H1 (cell line): ENCODE measurements at regions not wholly inside any gene's neighbourhood (a gene's known extent, or its start where the extent isn't known, plus 50 kb on each side); places are given as distances from the start of the nearest gene placed in this dataset.

Experiments used
- CTCF ChIA-PET: fragments of 300-600 bp; sonication (Branson Sonifier 250); formaldehyde crosslinking; loops from one replicate; lab custom pipeline; 2021; ENCODE audit not compliant: partially characterized antibody; lab: Charles Lee
- POLR2A ChIA-PET: fragments of 300-600 bp; sonication (Branson Sonifier 250); formaldehyde crosslinking; loops from one replicate; lab custom pipeline; 2021; ENCODE audit warnings: inconsistent platforms; ENCODE audit not compliant: partially characterized antibody; lab: Charles Lee
- DNase-seq, 2 experiments: peaks; one replicate each; pipeline versions ENCODE4 v3.0.0 to v3.0.0-alpha.2; 2010 to 2022; ENCODE audit warnings: low spot score in 2 of 2, low read depth in 1 of 2, mixed read lengths in 1 of 2
- FAIRE-seq: peaks from 2 replicates; lab custom pipeline; 2011; peaks lifted over from hg19 to GRCh38; lab: Jason Lieb, UNC
- H2AFZ ChIP-seq: 2 replicates; pipeline ENCODE4 v1.8.1; 2012; ENCODE audit warnings: low read length, inconsistent platforms
- H2AK5ac ChIP-seq: 2 replicates; pipeline ENCODE4 v1.6.1; 2013; ENCODE audit warnings: low read depth, low read length
- H2BK120ac ChIP-seq: replicated peaks from 2 replicates; pipeline ENCODE3; 2013; ENCODE audit warnings: low read depth, low read length, inconsistent platforms
- H2BK12ac ChIP-seq: 2 replicates; pipeline ENCODE4 v1.6.1; 2013; ENCODE audit warnings: low read depth, low read length
- H2BK15ac ChIP-seq: 2 replicates; pipeline ENCODE4 v1.6.1; 2013; ENCODE audit warnings: low read length
- H2BK20ac ChIP-seq: 2 replicates; pipeline ENCODE4 v1.6.1; 2013; ENCODE audit warnings: low read length
- H2BK5ac ChIP-seq: 2 replicates; pipeline ENCODE4 v1.6.1; 2013; ENCODE audit warnings: low read depth, low read length
- H3K14ac ChIP-seq: 2 replicates; pipeline ENCODE4 v1.6.1; 2013; ENCODE audit warnings: inconsistent platforms; ENCODE audit not compliant: insufficient read length
- H3K18ac ChIP-seq: 2 replicates; pipeline ENCODE4 v1.6.1; 2013; ENCODE audit warnings: low read length; ENCODE audit errors: extremely low read depth
- H3K23ac ChIP-seq: 2 replicates; pipeline ENCODE4 v1.6.1; 2013; ENCODE audit warnings: inconsistent platforms; ENCODE audit not compliant: insufficient read length
- H3K23me2 ChIP-seq: 2 replicates; pipeline ENCODE4 v1.6.1; 2013; ENCODE audit warnings: low read depth, low read length
- H3K27ac ChIP-seq: 2 replicates; pipeline ENCODE4 v1.6.1; 2011; ENCODE audit warnings: low read depth, low read length, inconsistent platforms
- H3K27me3 ChIP-seq, 4 experiments: replicated peaks in 1 of 4; 1 replicate in 1 of 4; 2 replicates in 3 of 4; pipeline versions ENCODE4 v1.6.1 to v1.8.1; 2011 to 2013; ENCODE audit warnings: low read length in 3 of 4, mild to moderate bottlenecking in 3 of 4, inconsistent platforms in 2 of 4, mixed read lengths in 2 of 4, moderate library complexity in 1 of 4; ENCODE audit not compliant: control insufficient read depth in 3 of 4, insufficient read depth in 3 of 4; ENCODE audit errors: extremely low read depth in 1 of 4
- H3K36me3 ChIP-seq, 4 experiments: 2 replicates each; pipeline versions ENCODE4 v1.6.1 to v1.8.1; 2011 to 2013; ENCODE audit warnings: mild to moderate bottlenecking in 4 of 4, low read length in 3 of 4, moderate library complexity in 2 of 4, control low read depth in 1 of 4, inconsistent platforms in 1 of 4; ENCODE audit not compliant: insufficient read depth in 4 of 4, control insufficient read depth in 2 of 4
- H3K4ac ChIP-seq: replicated peaks from 2 replicates; pipeline ENCODE3; 2013; ENCODE audit warnings: low read length, low read depth, mixed read lengths, inconsistent platforms; ENCODE audit not compliant: insufficient read length
- H3K4me1 ChIP-seq, 4 experiments: replicated peaks in 1 of 4; 1 replicate in 1 of 4; 2 replicates in 3 of 4; pipeline versions ENCODE4 v1.6.1 to v1.8.1; 2011 to 2013; ENCODE audit warnings: low read length in 3 of 4, inconsistent platforms in 2 of 4, mixed read lengths in 1 of 4; ENCODE audit not compliant: insufficient read depth in 4 of 4, control insufficient read depth in 3 of 4
- H3K4me2 ChIP-seq, 2 experiments: 2 replicates each; pipeline versions ENCODE4 v1.6.1 to v1.8.1; 2011 to 2013; ENCODE audit warnings: low read depth in 2 of 2, low read length in 2 of 2, control low read depth in 1 of 2, inconsistent platforms in 1 of 2, mild to moderate bottlenecking in 1 of 2; ENCODE audit not compliant: insufficient read depth in 1 of 2
- H3K4me3 ChIP-seq, 4 experiments: fragments of 200-600, 300-600 bp in 1 of 4; sonication (generic), shearing (Covaris generic), sonication (Bioruptor Twin) in 1 of 4; 2 replicates each; pipeline versions ENCODE4 v1.5.1 to v1.8.1; 2011 to 2016; ENCODE audit warnings: low read length in 4 of 4, low read depth in 3 of 4, control low read depth in 2 of 4, inconsistent platforms in 2 of 4, mild to moderate bottlenecking in 2 of 4, mixed read lengths in 1 of 4, moderate library complexity in 1 of 4; ENCODE audit not compliant: insufficient read depth in 2 of 4; ENCODE audit errors: extremely low read depth in 1 of 4
- H3K56ac ChIP-seq: replicated peaks from 2 replicates; pipeline ENCODE3; 2013; ENCODE audit warnings: low read depth, mild to moderate bottlenecking, mixed read lengths, low read length, inconsistent platforms; ENCODE audit not compliant: insufficient read length
- H3K79me1 ChIP-seq: 2 replicates; pipeline ENCODE4 v1.6.1; 2013; ENCODE audit warnings: low read depth, low read length, control low read depth
- H3K79me2 ChIP-seq, 2 experiments: 2 replicates each; pipeline versions ENCODE4 v1.6.1 to v1.8.1; 2012 to 2013; ENCODE audit warnings: low read length in 2 of 2, mild to moderate bottlenecking in 2 of 2, inconsistent platforms in 1 of 2; ENCODE audit not compliant: insufficient read depth in 2 of 2, control insufficient read depth in 1 of 2
- H3K9ac ChIP-seq, 4 experiments: replicated peaks in 1 of 4; 1 replicate in 1 of 4; 2 replicates in 3 of 4; pipeline versions ENCODE4 v1.6.1 to v1.8.1; 2011 to 2013; ENCODE audit warnings: low read depth in 3 of 4, low read length in 3 of 4, control low read depth in 2 of 4, mild to moderate bottlenecking in 2 of 4, moderate library complexity in 2 of 4, inconsistent platforms in 1 of 4; ENCODE audit errors: extremely low read depth in 1 of 4
- H3K9me3 ChIP-seq, 2 experiments: 2 replicates each; pipeline versions ENCODE4 v1.6.1 to v1.8.1; 2012 to 2013; ENCODE audit warnings: mild to moderate bottlenecking in 2 of 2, moderate library complexity in 2 of 2, control low read depth in 1 of 2, inconsistent platforms in 1 of 2, low read depth in 1 of 2, low read length in 1 of 2, mixed read lengths in 1 of 2; ENCODE audit not compliant: insufficient read depth in 2 of 2
- H4K20me1 ChIP-seq, 2 experiments: replicated peaks in 1 of 2; 2 replicates each; pipeline versions ENCODE3 to v1.8.1; 2011 to 2013; ENCODE audit warnings: inconsistent platforms in 2 of 2, low read length in 2 of 2, mild to moderate bottlenecking in 1 of 2; ENCODE audit not compliant: insufficient read depth in 2 of 2, control insufficient read depth in 1 of 2
- H4K5ac ChIP-seq: 2 replicates; pipeline ENCODE4 v1.6.1; 2013; ENCODE audit warnings: low read length, low read depth, mixed read lengths, inconsistent platforms; ENCODE audit not compliant: insufficient read length
- H4K8ac ChIP-seq: 2 replicates; pipeline ENCODE4 v1.8.0; 2013; ENCODE audit warnings: mild to moderate bottlenecking, moderate library complexity, low read length, inconsistent platforms; ENCODE audit not compliant: insufficient read depth; ENCODE audit errors: extremely low read depth
- H4K91ac ChIP-seq: replicated peaks from 2 replicates; pipeline ENCODE3; 2013; ENCODE audit warnings: low read length, mixed read lengths, inconsistent platforms; ENCODE audit not compliant: insufficient read length
- BCL11A ChIP-seq, 2 experiments: IDR thresholded peaks; one replicate each; pipeline ENCODE4 v1.6.1; 2011; ENCODE audit warnings: low read depth in 2 of 2, low read length in 2 of 2, mild to moderate bottlenecking in 2 of 2
- E2F6 ChIP-seq: IDR thresholded peaks from 2 replicates; pipeline ENCODE4 v1.6.1; 2012; ENCODE audit warnings: inconsistent platforms
- JUN ChIP-seq: IDR thresholded peaks from 2 replicates; pipeline ENCODE4 v1.6.1; 2011; ENCODE audit warnings: low read depth, mild to moderate bottlenecking, improper control_type of control experiment, low read length
- PHF8 ChIP-seq: fragments of 200-600 bp; sonication (generic); conservative IDR thresholded peaks from 2 replicates; pipeline ENCODE4 v1.7.1; 2012; ENCODE audit warnings: low read depth, mild to moderate bottlenecking, inconsistent platforms, low read length, moderate library complexity
- POLR2A ChIP-seq, 2 experiments: IDR thresholded peaks; 1 replicate in 1 of 2; 2 replicates in 1 of 2; pipeline ENCODE4 v1.6.1; 2011; ENCODE audit warnings: low read depth in 2 of 2, low read length in 2 of 2, mild to moderate bottlenecking in 2 of 2; ENCODE audit errors: control extremely low read depth in 1 of 2
- RBBP5 ChIP-seq: IDR thresholded peaks from 2 replicates; pipeline ENCODE4 v1.7.1; 2012; ENCODE audit warnings: low read depth, mild to moderate bottlenecking, inconsistent platforms, low read length, moderate library complexity, borderline replicate concordance
- SIRT6 ChIP-seq: IDR thresholded peaks from one replicate; pipeline ENCODE4 v1.7.1; 2012; ENCODE audit warnings: low read length, inconsistent platforms
- SUZ12 ChIP-seq: fragments of 200-600 bp; sonication (generic); IDR thresholded peaks from 2 replicates; pipeline ENCODE4 v1.6.1; 2012; ENCODE audit warnings: mild to moderate bottlenecking, inconsistent platforms, low read length, moderate library complexity, mixed read lengths
- TAF7 ChIP-seq: optimal IDR thresholded peaks from 2 replicates; pipeline ENCODE3; 2011; ENCODE audit warnings: low read depth, mild to moderate bottlenecking, inconsistent platforms, low read length, moderate library complexity, borderline replicate concordance
- TBP ChIP-seq: IDR thresholded peaks from 2 replicates; pipeline ENCODE4 v1.6.1; 2011; ENCODE audit warnings: low read depth, low read length, improper control_type of control experiment
- WGBS, 2 experiments: shearing (Covaris generic) in 1 of 2; methylation state at CpG; one replicate each; pipeline versions ENCODE4 v1.1.6 to v1.1.7; 2013 to 2015; ENCODE audit warnings: low lambda C conversion rate in 2 of 2, mixed read lengths in 2 of 2, inconsistent platforms in 1 of 2, low coverage in 1 of 2, missing lambda C conversion rate in 1 of 2; ENCODE audit not compliant: insufficient replicate concordance in 2 of 2, insufficient coverage in 1 of 2, insufficient read length in 1 of 2; ENCODE audit errors: extremely low coverage in 1 of 2, missing lambda C conversion rate in 1 of 2; 5-methylcytosine and 5-hydroxymethylcytosine counted together
- TF ChIP-seq, protein P1 (sequence below): IDR thresholded peaks from 2 replicates; pipeline ENCODE4 v1.6.1; 2012; ENCODE audit warnings: inconsistent platforms

GRCh38 chr12:38411426-38411825 lies 94.9 kb downstream of the ALG10B start:
- CTCF ChIA-PET = interaction anchor here (0.6 to 1.0 kb wide), 3 partner anchors 19 to 500 kb away, joined by 3 read pairs; no protein-coding TSS in a partner anchor
- Histone ChIP-seq H2AFZ (no peak overlapping the region), H3K18ac (no peak overlapping the region), H2BK20ac (no peak overlapping the region), H4K20me1 (no peaks in the 10 kb centered on the region), H3K23ac (no peak overlapping the region), H3K56ac (no peak overlapping the region), H2AK5ac (no peak overlapping the region), H3K79me1 (no peaks in the 10 kb centered on the region), H3K4me2 (no peak overlapping the region), H3K4ac (no peak overlapping the region), H4K8ac (no peak overlapping the region), H3K9ac (no peak overlapping the region), H2BK12ac (no peak overlapping the region), H3K4me1 (peaks cover 0 to 5% (median 2%) of the 10 kb centered on the region in 4 experiments; a peak in 2 of 7 replicates), H3K9me3 (no peaks in the 10 kb centered on the region), H2BK15ac (no peak overlapping the region), H3K27me3 (no peaks in the 10 kb centered on the region), H4K91ac (no peak overlapping the region), H3K4me3 (no peak overlapping the region)
- FAIRE-seq (no peak), DNase-seq (no peak)
- no peak for TF ChIP-seq RBBP5
- no peak for TF ChIP-seq PHF8
- TF ChIP-seq E2F6 = no peak
- no peak for TF ChIP-seq TBP
- no peak for TF ChIP-seq POLR2A (IDR thresholded peaks at IDR 0.05; ENCODE audit: control extremely low read depth in 1 of 2, low read depth in 2 of 2, low read length in 2 of 2)
- no peak for TF ChIP-seq TAF7
- no peak for TF ChIP-seq BCL11A (IDR thresholded peaks at IDR 0.05; ENCODE audit: low read depth in 2 of 2, low read length in 2 of 2)
- TF ChIP-seq JUN = no peak
- TF ChIP-seq, protein P1, sequence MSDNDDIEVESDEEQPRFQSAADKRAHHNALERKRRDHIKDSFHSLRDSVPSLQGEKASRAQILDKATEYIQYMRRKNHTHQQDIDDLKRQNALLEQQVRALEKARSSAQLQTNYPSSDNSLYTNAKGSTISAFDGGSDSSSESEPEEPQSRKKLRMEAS = no peak
- TF ChIP-seq SIRT6 = no peak
- TF ChIP-seq SUZ12 = no peak
- TF ChIP-seq, all 59 proteins: peak for 0
- POLR2A ChIA-PET = no interaction called here
- Histone ChIP-seq H3K27ac (no peak overlapping the region), H3K14ac (no peak overlapping the region), H4K5ac (no peak overlapping the region), H3K79me2 (no peaks in the 10 kb centered on the region), H3K36me3 (no peaks in the 10 kb centered on the region), H3K23me2 (no peaks in the 10 kb centered on the region), H2BK5ac (no peak overlapping the region), H2BK120ac (no peak overlapping the region)
- 73% methylated on average over 2 of the region's 2 CpGs; no CpG with 5 or more reads in 1 of the 2 experiments for WGBS, 2 experiments
